WTC11 (cell line): ENCODE measurements at regions not wholly inside any gene's neighbourhood (a gene's known extent, or its start where the extent isn't known, plus 50 kb on each side); places are given as distances from the start of the nearest gene placed in this dataset.

ENCODE experiments used
- CBFB ChIP-seq: sonication (generic); formaldehyde crosslinking; IDR thresholded peaks from 2 replicates; pipeline ENCODE4 v1.8.1; 2022; ENCODE audit warnings: mild to moderate bottlenecking, low read depth, missing genetic modification reagents
- CREB1 ChIP-seq: sonication (generic); formaldehyde crosslinking; IDR thresholded peaks from 2 replicates; pipeline ENCODE4 v1.8.0; 2023; ENCODE audit warnings: mild to moderate bottlenecking, missing genetic modification reagents
- CREM ChIP-seq: sonication (generic); formaldehyde crosslinking; IDR thresholded peaks from 2 replicates; pipeline ENCODE4 v1.8.1; 2022; ENCODE audit warnings: mild to moderate bottlenecking, missing genetic modification reagents, moderate library complexity
- CTCF ChIP-seq: fragments of 200-600 bp; IDR thresholded peaks from 2 replicates; pipeline ENCODE4 v1.8.0; 2022; ENCODE audit warnings: antibody characterized with exemption
- EMX1 ChIP-seq: fragments of 250-450 bp; sonication (Bioruptor Pico); IDR thresholded peaks from 2 replicates; pipeline ENCODE4 v1.8.0; 2021; ENCODE audit warnings: mild to moderate bottlenecking
- ETV6 ChIP-seq: sonication (generic); formaldehyde crosslinking; IDR thresholded peaks from 2 replicates; pipeline ENCODE4 v1.8.1; 2022; ENCODE audit warnings: mild to moderate bottlenecking, missing genetic modification reagents
- FOXP4 ChIP-seq: sonication (generic); formaldehyde crosslinking; IDR thresholded peaks from 2 replicates; pipeline ENCODE4 v1.8.0; 2022; ENCODE audit warnings: mild to moderate bottlenecking, missing genetic modification reagents
- GTF2I ChIP-seq: fragments of 250-450 bp; sonication (Bioruptor Pico); conservative IDR thresholded peaks from 2 replicates; pipeline ENCODE4 v1.4.0; 2021; ENCODE audit warnings: mild to moderate bottlenecking
- HMGXB4 ChIP-seq: sonication (generic); formaldehyde crosslinking; IDR thresholded peaks from 2 replicates; pipeline ENCODE4 v1.8.1; 2023; ENCODE audit warnings: mild to moderate bottlenecking, moderate library complexity, missing genetic modification reagents
- MXD4 ChIP-seq: fragments of 250-450 bp; sonication (Bioruptor Pico); IDR thresholded peaks from 2 replicates; pipeline ENCODE4 v1.8.0; 2021; ENCODE audit warnings: mild to moderate bottlenecking, moderate library complexity, borderline replicate concordance
- SP1 ChIP-seq: sonication (generic); formaldehyde crosslinking; conservative IDR thresholded peaks from 2 replicates; pipeline ENCODE4 v1.8.1; 2022; ENCODE audit warnings: missing genetic modification reagents
- ZNF219 ChIP-seq: sonication (generic); formaldehyde crosslinking; IDR thresholded peaks from 2 replicates; pipeline ENCODE4 v1.8.0; 2023; ENCODE audit warnings: missing genetic modification reagents, mild to moderate bottlenecking, borderline replicate concordance
- ZNF416 ChIP-seq: fragments of 250-450 bp; sonication (Bioruptor Pico); IDR thresholded peaks from 2 replicates; pipeline ENCODE4 v1.9.0; 2021; ENCODE audit warnings: mild to moderate bottlenecking, inconsistent platforms
- TF ChIP-seq, protein P1 (sequence below): sonication (generic); formaldehyde crosslinking; IDR thresholded peaks from 2 replicates; pipeline ENCODE4 v1.8.0; 2022; ENCODE audit warnings: mild to moderate bottlenecking, missing genetic modification reagents

DNA sequence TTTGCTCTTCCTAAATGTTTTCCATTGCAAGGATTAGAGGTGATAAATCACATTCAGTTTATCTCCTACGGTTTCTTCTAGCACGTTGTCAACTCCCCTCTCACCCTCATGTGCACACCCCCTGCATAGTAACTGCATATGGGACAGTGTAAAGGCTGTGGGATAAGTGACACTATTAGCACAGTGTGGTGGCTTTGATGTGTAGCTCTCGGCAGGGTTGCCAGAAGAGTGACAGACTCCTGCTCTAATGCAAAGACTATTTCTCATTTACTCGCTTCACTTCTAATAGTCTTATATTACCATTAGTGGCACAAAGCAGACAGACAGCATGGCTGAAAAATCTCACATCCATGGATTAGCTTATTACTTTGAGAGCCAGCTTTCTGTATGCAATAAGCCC lies 454.6 kb downstream of the CETN3 start:
- TF ChIP-seq CTCF (no peak), MXD4 (CRISPR knock-in tag) (no peak), CBFB (CRISPR knock-in tag) (no peak), CREM (CRISPR knock-in tag) (no peak), FOXP4 (CRISPR knock-in tag) (no peak), ZNF416 (CRISPR knock-in tag) (no peak), ETV6 (CRISPR knock-in tag) (no peak), HMGXB4 (no peak), ZNF219 (CRISPR knock-in tag) (no peak), SP1 (CRISPR knock-in tag) (no peak), CREB1 (CRISPR knock-in tag) (no peak), EMX1 (no peak), GTF2I (CRISPR knock-in tag) (no peak)
- TF ChIP-seq, protein P1, sequence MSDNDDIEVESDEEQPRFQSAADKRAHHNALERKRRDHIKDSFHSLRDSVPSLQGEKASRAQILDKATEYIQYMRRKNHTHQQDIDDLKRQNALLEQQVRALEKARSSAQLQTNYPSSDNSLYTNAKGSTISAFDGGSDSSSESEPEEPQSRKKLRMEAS (CRISPR knock-in tag), result no peak
